C1 segment of cervical spinal cord (tissue), 14 donors: ENCODE measurements at regions not wholly inside any gene's neighbourhood (a gene's known extent, or its start where the extent isn't known, plus 50 kb on each side); places are given as distances from the start of the nearest gene placed in this dataset.
"Not testable (repeated sequence)": the region's sequence is repeated elsewhere in the genome, so short reads cannot be mapped to it uniquely, and the experiment has no call there.

Experiments used
- DNase-seq, 14 donors: peaks; one replicate each; lab custom pipeline; 2025; lab: John Stamatoyannopoulos, UW

GRCh38 chr3:81364411-81364810, 397.0 kb downstream of the GBE1 start:
- DNase-seq: no peak

GRCh38 chr3:81363816-81364215, 397.6 kb downstream of the GBE1 start:
- no peak for DNase-seq

GRCh38 chr3:81354119-81354518, 407.3 kb downstream of the GBE1 start:
- no peak for DNase-seq

- peak in 1 of 14 donors; percentile 2 for DNase-seq
These were observed 408.6 kb downstream of the GBE1 start for GRCh38 chr3:81352867-81353266.

- DNase-seq: peak in 1 of 14 donors; percentile 4
These were observed 411.6 kb downstream of the GBE1 start for GRCh38 chr3:81349816-81350340.

GRCh38 chr3:81339040-81339845, 422.2 kb downstream of the GBE1 start:
- DNase-seq: no peak

- DNase-seq: no peak
These were observed 425.0 kb downstream of the GBE1 start for GRCh38 chr3:81336470-81336869.

GRCh38 chr3:81329835-81330234, 431.6 kb downstream of the GBE1 start:
- DNase-seq: not testable (repeated sequence)

- DNase-seq: no peak
These were observed 435.2 kb downstream of the GBE1 start for GRCh38 chr3:81326245-81326644.

- DNase-seq: no peak
These were observed 440.6 kb downstream of the GBE1 start for GRCh38 chr3:81320862-81321261.

- no peak for DNase-seq
These were observed 446.4 kb downstream of the GBE1 start for GRCh38 chr3:81315030-81315429.

GRCh38 chr3:81311321-81311720, 450.1 kb downstream of the GBE1 start:
- DNase-seq: no peak

GRCh38 chr3:81308306-81308705, 453.1 kb downstream of the GBE1 start:
- no peak for DNase-seq

- no peak for DNase-seq
These were observed 454.2 kb downstream of the GBE1 start for GRCh38 chr3:81307221-81307620.

- DNase-seq: no peak
These were observed 458.1 kb downstream of the GBE1 start for GRCh38 chr3:81303321-81303720.

GRCh38 chr3:81302045-81302444, 459.4 kb downstream of the GBE1 start:
- DNase-seq: peak in 6 of 14 donors; percentile 0 to 15 (median 2)

- no peak for DNase-seq
These were observed 460.2 kb downstream of the GBE1 start for GRCh38 chr3:81301230-81301629.

GRCh38 chr3:81300324-81300927, 461.0 kb downstream of the GBE1 start:
- no peak for DNase-seq

- DNase-seq: no peak
These were observed 462.0 kb downstream of the GBE1 start for GRCh38 chr3:81299481-81299880.

GRCh38 chr3:81295906-81296577, 465.4 kb downstream of the GBE1 start:
- DNase-seq: no peak

GRCh38 chr3:81293156-81293555, 468.3 kb downstream of the GBE1 start:
- no peak for DNase-seq

GRCh38 chr3:81291586-81291985, 469.9 kb downstream of the GBE1 start:
- DNase-seq: no peak
